GM15510 (cell line): ENCODE measurements at regions not wholly inside any gene's neighbourhood (a gene's known extent, or its start where the extent isn't known, plus 50 kb on each side); places are given as distances from the start of the nearest gene placed in this dataset.

ENCODE experiments used
- POLR2A ChIP-seq: IDR thresholded peaks from 3 replicates; pipeline ENCODE4 v1.6.1; 2011; ENCODE audit warnings: borderline replicate concordance; ENCODE audit not compliant: insufficient read length; ENCODE audit errors: extremely low read depth

GRCh38 chr20:47406849-47407682, 50.6 kb upstream of the ZMYND8 start:
- no peak for TF ChIP-seq POLR2A

GRCh38 chr20:47411161-47411560, 54.7 kb upstream of the ZMYND8 start:
- peak; percentile 23 for TF ChIP-seq POLR2A

- no peak for TF ChIP-seq POLR2A
Observed at GRCh38 chr20:47412083-47412482, 55.6 kb upstream of the ZMYND8 start.

- TF ChIP-seq POLR2A: no peak
Observed at GRCh38 chr20:47413189-47413588, 56.7 kb upstream of the ZMYND8 start.

- no peak for TF ChIP-seq POLR2A
Observed at GRCh38 chr20:47417245-47418068, 61.0 kb upstream of the ZMYND8 start.

- no peak for TF ChIP-seq POLR2A
Observed at GRCh38 chr20:47418069-47418757, 61.7 kb upstream of the ZMYND8 start.

GRCh38 chr20:47419953-47420514, 63.5 kb upstream of the ZMYND8 start:
- TF ChIP-seq POLR2A: no peak

GRCh38 chr20:47421076-47421475, 64.6 kb upstream of the ZMYND8 start:
- no peak for TF ChIP-seq POLR2A

- TF ChIP-seq POLR2A: no peak
Observed at GRCh38 chr20:47423586-47423985, 67.1 kb upstream of the ZMYND8 start.

GRCh38 chr20:47427067-47427466, 70.6 kb upstream of the ZMYND8 start:
- no peak for TF ChIP-seq POLR2A

GRCh38 chr20:47427746-47428145, 71.2 kb upstream of the ZMYND8 start:
- no peak for TF ChIP-seq POLR2A

GRCh38 chr20:47428164-47428563, 71.7 kb upstream of the ZMYND8 start:
- TF ChIP-seq POLR2A: no peak

GRCh38 chr20:47428851-47429336, 72.4 kb upstream of the ZMYND8 start:
- no peak for TF ChIP-seq POLR2A

- TF ChIP-seq POLR2A: no peak
Observed at GRCh38 chr20:47429409-47429808, 72.3 kb upstream of the NCOA3 start.

- no peak for TF ChIP-seq POLR2A
Observed at GRCh38 chr20:47430862-47431588, 70.7 kb upstream of the NCOA3 start.

GRCh38 chr20:47432834-47433210, 68.9 kb upstream of the NCOA3 start:
- no peak for TF ChIP-seq POLR2A
